CD8-positive, alpha-beta memory T cell (primary cell): ENCODE measurements at regions not wholly inside any gene's neighbourhood (a gene's known extent, or its start where the extent isn't known, plus 50 kb on each side); places are given as distances from the start of the nearest gene placed in this dataset.
"Not testable (repeated sequence)": the region's sequence is repeated elsewhere in the genome, so short reads cannot be mapped to it uniquely, and the experiment has no call there.

Experiments
- CTCF ChIA-PET: fragments of 350-600 bp; sonication (Branson Sonifier 250); formaldehyde crosslinking; loops from one replicate; lab custom pipeline; 2021; ENCODE audit warnings: antibody characterized with exemption; lab: Charles Lee
- POLR2A ChIA-PET: fragments of 350-600 bp; sonication (Branson Sonifier 250); formaldehyde crosslinking; loops from one replicate; lab custom pipeline; 2021; ENCODE audit warnings: antibody characterized with exemption; lab: Charles Lee
- DNase-seq, 5 donors: peaks; one replicate each; pipeline versions ENCODE4 v3.0.0 to v3.0.0-alpha.2; 2020 to 2022; ENCODE audit warnings: mixed read lengths in 1 of 5
- H3K27ac ChIP-seq: one replicate; pipeline ENCODE4 v1.7.0; 2013; ENCODE audit warnings: low read depth, mild to moderate bottlenecking, low read length, moderate library complexity
- H3K27me3 ChIP-seq: 2 replicates; pipeline ENCODE4 v1.7.0; 2013; ENCODE audit warnings: low read length, mild to moderate bottlenecking; ENCODE audit not compliant: insufficient read depth, poor library complexity, severe bottlenecking
- H3K36me3 ChIP-seq: 2 replicates; pipeline ENCODE4 v1.7.0; 2013; ENCODE audit warnings: mild to moderate bottlenecking, low read length, moderate library complexity; ENCODE audit not compliant: insufficient read depth
- H3K4me1 ChIP-seq: 2 replicates; pipeline ENCODE4 v1.7.0; 2013; ENCODE audit warnings: mild to moderate bottlenecking, low read length, moderate library complexity; ENCODE audit not compliant: insufficient read depth
- H3K4me3 ChIP-seq: 2 replicates; pipeline ENCODE4 v1.7.0; 2013; ENCODE audit warnings: mild to moderate bottlenecking, low read length
- H3K9me3 ChIP-seq: 2 replicates; pipeline ENCODE4 v1.7.0; 2013; ENCODE audit warnings: mild to moderate bottlenecking, low read length
- H3K27ac Mint-ChIP-seq, 8 donors: one replicate each; pipeline ENCODE4 v1.8.0; 2020 to 2021; ENCODE audit warnings: mixed read lengths in 8 of 8, mild to moderate bottlenecking in 6 of 8, inconsistent platforms in 3 of 8, moderate library complexity in 3 of 8
- H3K27me3 Mint-ChIP-seq, 2 donors: one replicate each; pipeline ENCODE4 v1.8.0; 2020 to 2021; ENCODE audit warnings: mixed read lengths in 2 of 2, mild to moderate bottlenecking in 1 of 2, moderate library complexity in 1 of 2
- H3K36me3 Mint-ChIP-seq, 3 donors: one replicate each; pipeline ENCODE4 v1.8.0; 2020 to 2021; ENCODE audit warnings: mixed read lengths in 3 of 3, inconsistent platforms in 1 of 3, mild to moderate bottlenecking in 1 of 3
- H3K4me1 Mint-ChIP-seq, 3 donors: one replicate each; pipeline ENCODE4 v1.8.0; 2020 to 2021; ENCODE audit warnings: mixed read lengths in 3 of 3, inconsistent platforms in 1 of 3, mild to moderate bottlenecking in 1 of 3
- H3K4me3 Mint-ChIP-seq, 7 donors: one replicate each; pipeline ENCODE4 v1.8.0; 2020 to 2021; ENCODE audit warnings: mixed read lengths in 7 of 7, mild to moderate bottlenecking in 6 of 7, moderate library complexity in 4 of 7, inconsistent platforms in 2 of 7
- H3K9me3 Mint-ChIP-seq, 5 donors: one replicate each; pipeline ENCODE4 v1.8.0; 2020 to 2022; ENCODE audit warnings: mixed read lengths in 5 of 5, mild to moderate bottlenecking in 3 of 5, moderate library complexity in 2 of 5, inconsistent platforms in 1 of 5

GRCh38 chr12:58009405-58010195 lies 68.2 kb downstream of the ATP23 start:
- Mint-ChIP-seq H3K27me3 (peaks cover 4 to 21% of the 10 kb centered on the region in 2 donors), H3K4me1 (no peaks in the 10 kb centered on the region), H3K4me3 (no peak overlapping the region), H3K9me3 (peaks cover 0 to 3% (median 0%) of the 10 kb centered on the region in 5 donors), H3K36me3 (no peaks in the 10 kb centered on the region), H3K27ac (no peak overlapping the region)
- Histone ChIP-seq H3K27ac (no peak overlapping the region), H3K4me1 (no peaks in the 10 kb centered on the region), H3K9me3 (no peaks in the 10 kb centered on the region), H3K36me3 (no peaks in the 10 kb centered on the region), H3K27me3 (no peaks in the 10 kb centered on the region), H3K4me3 (no peak overlapping the region)
- DNase-seq = no peak
- CTCF ChIA-PET = no interaction called here
- POLR2A ChIA-PET = no interaction called here

GRCh38 chr12:58011676-58012075 lies 70.3 kb downstream of the ATP23 start:
- Mint-ChIP-seq H3K4me3 (no peak overlapping the region), H3K36me3 (no peaks in the 10 kb centered on the region), H3K4me1 (no peaks in the 10 kb centered on the region), H3K27me3 (peaks cover 4 to 13% of the 10 kb centered on the region in 2 donors), H3K9me3 (peaks cover 0 to 5% (median 0%) of the 10 kb centered on the region in 5 donors), H3K27ac (no peak overlapping the region)
- no peak for DNase-seq
- no peaks in the 10 kb centered on the region for H3K36me3 ChIP-seq
- H3K27me3 ChIP-seq = no peaks in the 10 kb centered on the region
- no peak overlapping the region for H3K4me3 ChIP-seq
- no peak overlapping the region for H3K27ac ChIP-seq
- CTCF ChIA-PET = no interaction called here
- H3K4me1 ChIP-seq = no peaks in the 10 kb centered on the region
- H3K9me3 ChIP-seq = no peaks in the 10 kb centered on the region
- POLR2A ChIA-PET = no interaction called here

- H3K4me3 Mint-ChIP-seq, H3K27ac ChIP-seq, POLR2A ChIA-PET, H3K27ac Mint-ChIP-seq, DNase-seq, H3K36me3 Mint-ChIP-seq, H3K4me1 Mint-ChIP-seq, CTCF ChIA-PET, H3K4me3 ChIP-seq, H3K4me1 ChIP-seq, H3K36me3 ChIP-seq, H3K9me3 ChIP-seq, H3K27me3 ChIP-seq: not testable (repeated sequence)
- H3K27me3 Mint-ChIP-seq = peaks cover 19 to 20% of the 10 kb centered on the region in 2 donors
- peaks cover 6 to 22% (median 13%) of the 10 kb centered on the region in 5 donors for H3K9me3 Mint-ChIP-seq
Measured at GRCh38 chr12:58022379-58023020, 81.1 kb downstream of the ATP23 start.

- Histone ChIP-seq H3K27ac (no peak overlapping the region), H3K4me1 (no peaks in the 10 kb centered on the region), H3K36me3 (no peaks in the 10 kb centered on the region), H3K27me3 (no peaks in the 10 kb centered on the region), H3K4me3 (no peak overlapping the region), H3K9me3 (no peaks in the 10 kb centered on the region)
- H3K9me3 Mint-ChIP-seq = peaks cover 0 to 13% (median 5%) of the 10 kb centered on the region in 5 donors
- no peak overlapping the region for H3K4me3 Mint-ChIP-seq
- peaks cover 0 to 4% (median 0%) of the 10 kb centered on the region in 3 donors for H3K36me3 Mint-ChIP-seq
- H3K4me1 Mint-ChIP-seq = no peaks in the 10 kb centered on the region
- H3K27ac Mint-ChIP-seq = no peak overlapping the region
- DNase-seq = no peak
- ChIA-PET POLR2A (no interaction called here), CTCF (no interaction called here)
- H3K27me3 Mint-ChIP-seq = peaks cover 12 to 28% of the 10 kb centered on the region in 2 donors
Measured at GRCh38 chr12:58025431-58025830, 84.1 kb downstream of the ATP23 start.

- Histone ChIP-seq H3K9me3 (no peaks in the 10 kb centered on the region), H3K4me1 (no peaks in the 10 kb centered on the region), H3K27ac (no peak overlapping the region), H3K36me3 (no peaks in the 10 kb centered on the region), H3K27me3 (no peaks in the 10 kb centered on the region), H3K4me3 (no peak overlapping the region)
- ChIA-PET POLR2A (no interaction called here), CTCF (no interaction called here)
- no peak overlapping the region for H3K4me3 Mint-ChIP-seq
- H3K36me3 Mint-ChIP-seq = no peaks in the 10 kb centered on the region
- DNase-seq = no peak
- peaks cover 6 to 27% of the 10 kb centered on the region in 2 donors for H3K27me3 Mint-ChIP-seq
- no peak overlapping the region for H3K27ac Mint-ChIP-seq
- H3K9me3 Mint-ChIP-seq = peaks cover 0 to 16% (median 3%) of the 10 kb centered on the region in 5 donors
- H3K4me1 Mint-ChIP-seq = no peaks in the 10 kb centered on the region
Measured at GRCh38 chr12:58026426-58026825, 85.1 kb downstream of the ATP23 start.

GRCh38 chr12:58026897-58027891 lies 85.8 kb downstream of the ATP23 start:
- POLR2A ChIA-PET = no interaction called here
- no peak overlapping the region for H3K27ac ChIP-seq
- H3K27me3 Mint-ChIP-seq = peaks cover 6 to 26% of the 10 kb centered on the region in 2 donors
- no peaks in the 10 kb centered on the region for H3K4me1 ChIP-seq
- no peak for DNase-seq
- H3K9me3 ChIP-seq = no peaks in the 10 kb centered on the region
- peaks cover 0 to 3% (median 0%) of the 10 kb centered on the region in 3 donors for H3K36me3 Mint-ChIP-seq
- H3K4me3 ChIP-seq = no peak overlapping the region
- no peak overlapping the region for H3K27ac Mint-ChIP-seq
- H3K4me1 Mint-ChIP-seq = no peaks in the 10 kb centered on the region
- H3K27me3 ChIP-seq = no peaks in the 10 kb centered on the region
- no peak overlapping the region for H3K4me3 Mint-ChIP-seq
- H3K9me3 Mint-ChIP-seq = peaks cover 2 to 19% (median 6%) of the 10 kb centered on the region in 5 donors
- CTCF ChIA-PET = no interaction called here
- H3K36me3 ChIP-seq = no peaks in the 10 kb centered on the region

- POLR2A ChIA-PET = no interaction called here
- Histone ChIP-seq H3K4me3 (no peak overlapping the region), H3K9me3 (no peaks in the 10 kb centered on the region), H3K27ac (no peak overlapping the region), H3K4me1 (no peaks in the 10 kb centered on the region), H3K27me3 (no peaks in the 10 kb centered on the region), H3K36me3 (no peaks in the 10 kb centered on the region)
- Mint-ChIP-seq H3K27me3 (peaks cover 7 to 28% of the 10 kb centered on the region in 2 donors), H3K36me3 (peaks cover 0 to 4% (median 0%) of the 10 kb centered on the region in 3 donors), H3K4me3 (no peak overlapping the region), H3K27ac (no peak overlapping the region), H3K4me1 (no peaks in the 10 kb centered on the region), H3K9me3 (peaks cover 10 to 28% (median 16%) of the 10 kb centered on the region in 5 donors)
- CTCF ChIA-PET = no interaction called here
- DNase-seq = no peak
Measured at GRCh38 chr12:58028294-58028693, 86.9 kb downstream of the ATP23 start.
